ENCODE measurements at regions not wholly inside any gene's neighbourhood (a gene's known extent, or its start where the extent isn't known, plus 50 kb on each side); places are given as distances from the start of the nearest gene placed in this dataset.
"Not testable (repeated sequence)": the region's sequence is repeated elsewhere in the genome, so short reads cannot be mapped to it uniquely, and the experiment has no call there.

DNA sequence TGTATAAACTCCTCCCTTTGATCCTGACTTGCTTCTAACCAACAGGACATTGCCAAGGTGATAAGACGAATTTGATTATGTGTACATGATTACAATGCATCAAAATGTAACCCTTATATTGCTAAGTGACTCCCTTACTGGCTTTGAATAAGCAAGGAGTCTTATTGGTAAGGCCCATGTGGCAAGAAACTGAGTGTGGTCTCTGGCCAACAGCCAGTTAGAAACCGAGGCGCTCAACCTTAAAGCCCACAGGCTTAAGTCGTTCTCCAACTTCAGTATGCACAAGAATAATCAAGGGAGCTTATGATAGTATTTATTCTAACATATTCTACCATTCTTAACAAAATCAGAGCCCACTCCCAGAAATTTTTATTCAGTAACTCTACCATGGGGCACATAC, 374.2 kb upstream of the F9 start:
- DNase-seq = no peak
- TF ChIP-seq, protein P1, sequence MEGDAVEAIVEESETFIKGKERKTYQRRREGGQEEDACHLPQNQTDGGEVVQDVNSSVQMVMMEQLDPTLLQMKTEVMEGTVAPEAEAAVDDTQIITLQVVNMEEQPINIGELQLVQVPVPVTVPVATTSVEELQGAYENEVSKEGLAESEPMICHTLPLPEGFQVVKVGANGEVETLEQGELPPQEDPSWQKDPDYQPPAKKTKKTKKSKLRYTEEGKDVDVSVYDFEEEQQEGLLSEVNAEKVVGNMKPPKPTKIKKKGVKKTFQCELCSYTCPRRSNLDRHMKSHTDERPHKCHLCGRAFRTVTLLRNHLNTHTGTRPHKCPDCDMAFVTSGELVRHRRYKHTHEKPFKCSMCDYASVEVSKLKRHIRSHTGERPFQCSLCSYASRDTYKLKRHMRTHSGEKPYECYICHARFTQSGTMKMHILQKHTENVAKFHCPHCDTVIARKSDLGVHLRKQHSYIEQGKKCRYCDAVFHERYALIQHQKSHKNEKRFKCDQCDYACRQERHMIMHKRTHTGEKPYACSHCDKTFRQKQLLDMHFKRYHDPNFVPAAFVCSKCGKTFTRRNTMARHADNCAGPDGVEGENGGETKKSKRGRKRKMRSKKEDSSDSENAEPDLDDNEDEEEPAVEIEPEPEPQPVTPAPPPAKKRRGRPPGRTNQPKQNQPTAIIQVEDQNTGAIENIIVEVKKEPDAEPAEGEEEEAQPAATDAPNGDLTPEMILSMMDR (IDR thresholded peaks at IDR 0.05) = no peak
- TF ChIP-seq POLR2A (IDR thresholded peaks at IDR 0.05) = no peak
- Histone ChIP-seq H3K36me3 (no peaks in the 10 kb centered on the region), H3K9me3 (no peaks in the 10 kb centered on the region), H3K4me3 (no peak overlapping the region), H3K4me1 (no peaks in the 10 kb centered on the region), H3K27ac (no peak overlapping the region), H3K27me3 (no peaks in the 10 kb centered on the region)

GRCh38 chrX:139146625-139147024, 383.9 kb upstream of the F9 start:
- not testable (repeated sequence) for H3K36me3 ChIP-seq, H3K4me3 ChIP-seq, H3K4me1 ChIP-seq, DNase-seq, H3K27ac ChIP-seq, H3K27me3 ChIP-seq, H3K9me3 ChIP-seq

DNA sequence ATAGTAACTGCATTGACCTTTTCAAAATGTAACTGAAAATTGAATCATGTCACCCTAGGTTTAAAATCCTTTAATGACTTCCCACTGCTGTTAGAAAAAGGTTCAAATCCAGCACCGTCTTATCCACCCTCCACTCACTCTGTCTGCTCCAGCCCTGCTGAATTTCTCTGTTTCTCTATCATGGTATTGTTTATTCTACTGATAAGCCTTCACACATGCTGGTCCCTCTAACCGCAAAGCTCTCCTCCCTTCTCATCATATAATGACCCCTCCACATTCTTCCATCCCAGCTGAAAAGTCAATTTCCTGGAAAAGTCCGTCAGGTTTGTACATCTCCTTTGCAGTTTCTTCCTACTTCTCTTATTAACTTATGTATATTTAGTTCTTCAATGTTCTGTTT, 389.2 kb upstream of the F9 start:
- H3K36me3 ChIP-seq = no peaks in the 10 kb centered on the region
- no peak for DNase-seq
- no peaks in the 10 kb centered on the region for H3K9me3 ChIP-seq
- no peak overlapping the region for H3K4me3 ChIP-seq
- no peak for TF ChIP-seq POLR2A (IDR thresholded peaks at IDR 0.05)
- TF ChIP-seq, protein P1 (IDR thresholded peaks at IDR 0.05) = no peak
- no peak overlapping the region for H3K27ac ChIP-seq
- H3K4me1 ChIP-seq = no peaks in the 10 kb centered on the region
- no peaks in the 10 kb centered on the region for H3K27me3 ChIP-seq

GRCh38 chrX:139134316-139134715, 396.2 kb upstream of the F9 start:
- H3K9me3 ChIP-seq = no peaks in the 10 kb centered on the region
- H3K27me3 ChIP-seq = no peaks in the 10 kb centered on the region
- no peak for DNase-seq
- no peaks in the 10 kb centered on the region for H3K36me3 ChIP-seq
- H3K27ac ChIP-seq = no peak overlapping the region
- no peaks in the 10 kb centered on the region for H3K4me1 ChIP-seq
- TF ChIP-seq, protein P1 (IDR thresholded peaks at IDR 0.05) = no peak
- no peak overlapping the region for H3K4me3 ChIP-seq

DNA sequence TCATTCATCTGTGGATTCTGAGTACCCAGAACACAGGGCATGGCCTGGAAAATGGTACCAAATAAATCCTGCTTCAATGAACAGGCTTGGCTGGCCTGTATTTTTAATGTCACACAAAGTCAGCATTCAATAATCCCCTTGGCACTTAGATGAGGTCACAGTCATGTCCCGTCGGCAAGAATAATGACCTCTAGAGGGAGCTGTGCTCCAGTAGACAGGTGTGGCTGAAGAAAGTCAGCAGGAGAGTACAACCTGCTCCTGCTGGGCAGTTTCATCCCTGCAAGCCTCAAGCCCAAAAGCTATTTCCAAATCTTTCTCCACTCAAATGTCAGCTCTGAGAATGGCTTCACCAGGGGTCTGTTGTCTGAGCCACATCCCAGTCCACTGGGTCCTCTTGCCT, 404.0 kb upstream of the F9 start:
- TF ChIP-seq POLR2A (IDR thresholded peaks at IDR 0.05) = no peak
- TF ChIP-seq, protein P1 (IDR thresholded peaks at IDR 0.05) = peak in 1 of 6 experiments; percentile 31

DNA sequence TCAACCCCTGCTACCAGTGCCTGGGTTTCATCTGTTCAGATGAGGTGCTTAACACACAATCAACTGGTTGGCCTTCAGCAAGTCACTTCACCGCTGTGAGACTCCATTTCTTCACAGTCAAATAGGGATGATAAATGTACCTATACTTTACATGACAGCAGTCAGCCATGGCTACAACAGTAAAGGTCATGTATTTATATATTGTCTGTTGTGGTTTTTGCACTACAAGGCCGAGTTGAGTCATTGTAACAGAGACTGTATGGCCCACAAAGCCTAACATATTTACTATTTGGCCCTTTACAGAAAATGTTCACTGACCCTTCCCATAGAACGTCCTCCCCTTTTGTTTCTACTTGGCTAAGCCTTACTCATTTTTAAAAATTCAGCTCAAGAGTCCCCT, 404.6 kb upstream of the F9 start:
- Histone ChIP-seq H3K27me3 (no peaks in the 10 kb centered on the region), H3K4me3 (no peak overlapping the region), H3K27ac (no peak overlapping the region), H3K9me3 (no peaks in the 10 kb centered on the region), H3K36me3 (no peaks in the 10 kb centered on the region), H3K4me1 (no peaks in the 10 kb centered on the region)
- DNase-seq = no peak
- TF ChIP-seq, protein P1 (IDR thresholded peaks at IDR 0.05) = no peak
- TF ChIP-seq POLR2A (IDR thresholded peaks at IDR 0.05) = no peak

More for the DNA sequence above, 404.0 kb upstream of the F9 start:
- DNase-seq = no peak
- H3K4me3 ChIP-seq = no peak overlapping the region
- H3K27ac ChIP-seq = no peak overlapping the region
- H3K9me3 ChIP-seq = no peaks in the 10 kb centered on the region
- no peaks in the 10 kb centered on the region for H3K36me3 ChIP-seq
- H3K27me3 ChIP-seq = no peaks in the 10 kb centered on the region
- no peaks in the 10 kb centered on the region for H3K4me1 ChIP-seq

Measured in Peyer's patch (tissue), 4 donors.